ENCODE measurements at regions not wholly inside any gene's neighbourhood (a gene's known extent, or its start where the extent isn't known, plus 50 kb on each side); places are given as distances from the start of the nearest gene placed in this dataset.
A peak's percentile ranks its signal among the peaks of the same experiment; 100 is the strongest.

DNA sequence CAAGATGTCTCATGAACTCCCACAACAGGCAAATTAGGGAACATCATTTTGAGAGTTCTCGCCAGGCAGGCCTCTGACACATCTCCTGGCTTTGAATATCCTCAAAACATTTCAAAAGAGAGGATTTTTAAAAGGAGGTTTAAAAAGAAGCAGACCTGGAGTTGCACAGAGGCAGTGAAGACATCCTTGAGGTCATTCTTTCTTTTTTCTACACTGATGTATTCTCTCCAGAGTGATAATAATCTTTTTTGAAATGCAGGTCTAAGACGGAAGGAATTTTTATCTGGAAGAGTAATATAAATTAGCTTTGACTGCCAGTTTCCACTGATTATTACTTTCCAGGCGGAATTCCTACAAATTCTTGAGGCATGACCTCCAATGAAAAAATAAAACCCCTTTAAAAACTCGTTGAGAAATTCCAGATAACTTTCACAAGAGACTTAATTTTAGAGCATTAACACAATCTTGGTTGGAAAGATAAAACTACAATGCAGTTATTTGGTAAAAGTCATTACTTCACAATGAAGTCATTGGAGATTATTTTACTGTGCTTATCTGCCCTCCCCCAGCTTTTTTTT is 125.0 kb downstream of the LYPLAL1 start (continued):
- TF ChIP-seq, protein P1, sequence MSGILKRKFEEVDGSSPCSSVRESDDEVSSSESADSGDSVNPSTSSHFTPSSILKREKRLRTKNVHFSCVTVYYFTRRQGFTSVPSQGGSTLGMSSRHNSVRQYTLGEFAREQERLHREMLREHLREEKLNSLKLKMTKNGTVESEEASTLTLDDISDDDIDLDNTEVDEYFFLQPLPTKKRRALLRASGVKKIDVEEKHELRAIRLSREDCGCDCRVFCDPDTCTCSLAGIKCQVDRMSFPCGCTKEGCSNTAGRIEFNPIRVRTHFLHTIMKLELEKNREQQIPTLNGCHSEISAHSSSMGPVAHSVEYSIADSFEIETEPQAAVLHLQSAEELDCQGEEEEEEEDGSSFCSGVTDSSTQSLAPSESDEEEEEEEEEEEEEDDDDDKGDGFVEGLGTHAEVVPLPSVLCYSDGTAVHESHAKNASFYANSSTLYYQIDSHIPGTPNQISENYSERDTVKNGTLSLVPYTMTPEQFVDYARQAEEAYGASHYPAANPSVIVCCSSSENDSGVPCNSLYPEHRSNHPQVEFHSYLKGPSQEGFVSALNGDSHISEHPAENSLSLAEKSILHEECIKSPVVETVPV (CRISPR knock-in tag; IDR thresholded peaks at IDR 0.05), result 0 out of 2 replicates have a peak, but pooled peaks have one; percentile 29
- no peak for TF ChIP-seq PPARA (CRISPR knock-in tag; IDR thresholded peaks at IDR 0.05; ENCODE audit: borderline replicate concordance)
- TF ChIP-seq, protein P2, sequence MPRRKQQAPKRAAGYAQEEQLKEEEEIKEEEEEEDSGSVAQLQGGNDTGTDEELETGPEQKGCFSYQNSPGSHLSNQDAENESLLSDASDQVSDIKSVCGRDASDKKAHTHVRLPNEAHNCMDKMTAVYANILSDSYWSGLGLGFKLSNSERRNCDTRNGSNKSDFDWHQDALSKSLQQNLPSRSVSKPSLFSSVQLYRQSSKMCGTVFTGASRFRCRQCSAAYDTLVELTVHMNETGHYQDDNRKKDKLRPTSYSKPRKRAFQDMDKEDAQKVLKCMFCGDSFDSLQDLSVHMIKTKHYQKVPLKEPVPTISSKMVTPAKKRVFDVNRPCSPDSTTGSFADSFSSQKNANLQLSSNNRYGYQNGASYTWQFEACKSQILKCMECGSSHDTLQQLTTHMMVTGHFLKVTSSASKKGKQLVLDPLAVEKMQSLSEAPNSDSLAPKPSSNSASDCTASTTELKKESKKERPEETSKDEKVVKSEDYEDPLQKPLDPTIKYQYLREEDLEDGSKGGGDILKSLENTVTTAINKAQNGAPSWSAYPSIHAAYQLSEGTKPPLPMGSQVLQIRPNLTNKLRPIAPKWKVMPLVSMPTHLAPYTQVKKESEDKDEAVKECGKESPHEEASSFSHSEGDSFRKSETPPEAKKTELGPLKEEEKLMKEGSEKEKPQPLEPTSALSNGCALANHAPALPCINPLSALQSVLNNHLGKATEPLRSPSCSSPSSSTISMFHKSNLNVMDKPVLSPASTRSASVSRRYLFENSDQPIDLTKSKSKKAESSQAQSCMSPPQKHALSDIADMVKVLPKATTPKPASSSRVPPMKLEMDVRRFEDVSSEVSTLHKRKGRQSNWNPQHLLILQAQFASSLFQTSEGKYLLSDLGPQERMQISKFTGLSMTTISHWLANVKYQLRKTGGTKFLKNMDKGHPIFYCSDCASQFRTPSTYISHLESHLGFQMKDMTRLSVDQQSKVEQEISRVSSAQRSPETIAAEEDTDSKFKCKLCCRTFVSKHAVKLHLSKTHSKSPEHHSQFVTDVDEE (CRISPR knock-in tag; IDR thresholded peaks at IDR 0.05), result no peak
- peak; percentile 100 for TF ChIP-seq ISL1 (CRISPR knock-in tag; IDR thresholded peaks at IDR 0.05)

DNA sequence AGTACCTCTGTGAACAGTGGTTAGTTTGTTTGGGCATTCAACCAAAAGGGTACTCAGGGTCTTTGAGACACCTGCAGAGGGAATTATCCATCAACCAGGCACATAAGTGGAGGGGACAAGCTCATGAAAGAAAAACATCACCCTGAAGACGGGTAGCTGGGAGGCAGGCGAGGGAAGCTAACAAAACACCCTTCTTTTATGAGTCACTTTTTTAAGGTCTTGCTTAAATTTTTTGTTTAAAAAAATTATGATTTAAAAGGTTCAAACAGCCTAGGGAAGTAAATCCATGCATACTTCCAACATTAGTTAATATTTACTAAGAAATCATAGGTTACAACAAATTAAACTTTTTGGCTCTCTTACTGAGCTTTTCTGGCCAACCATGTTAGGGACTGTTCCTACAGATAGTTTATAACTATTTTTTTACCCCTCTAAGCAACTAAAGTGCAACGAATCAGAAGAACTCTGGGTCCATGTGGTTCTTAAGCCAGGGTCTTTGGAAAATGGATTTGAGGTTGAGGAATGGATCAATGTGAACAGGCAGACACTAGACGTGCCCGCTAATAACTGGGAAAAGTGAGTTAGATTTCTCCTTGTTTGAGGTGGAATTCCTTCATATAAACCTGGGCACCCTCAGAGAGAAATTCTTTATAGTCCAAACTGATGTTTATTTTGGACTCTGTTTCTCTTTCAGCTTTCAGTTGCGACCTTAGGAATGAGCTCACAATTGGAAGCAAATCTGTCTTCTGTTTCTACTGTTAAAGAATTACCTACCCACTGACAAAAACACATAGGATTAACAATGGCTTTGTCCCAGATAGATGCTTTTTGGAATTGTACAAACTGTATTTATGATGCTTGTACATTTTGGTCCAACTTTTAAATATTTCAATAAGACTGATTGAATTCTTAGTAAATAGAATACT is 123.0 kb downstream of the LYPLAL1 start:
- TF ChIP-seq CSDC2 (CRISPR knock-in tag; IDR thresholded peaks at IDR 0.05) (0 out of 2 replicates have a peak, but pooled peaks have one; percentile 16), ESRRG (CRISPR knock-in tag; IDR thresholded peaks at IDR 0.05) (no peak), ISL1 (CRISPR knock-in tag; IDR thresholded peaks at IDR 0.05) (peak; percentile 63), ZFP3 (CRISPR knock-in tag; IDR thresholded peaks at IDR 0.05) (no peak), TOX (CRISPR knock-in tag; IDR thresholded peaks at IDR 0.05; ENCODE audit: borderline replicate concordance) (no peak), ZNF565 (CRISPR knock-in tag; conservative IDR thresholded peaks at IDR 0.05; ENCODE audit: low read depth) (no peak), ZNF70 (CRISPR knock-in tag; IDR thresholded peaks at IDR 0.05) (no peak), ZC3H10 (CRISPR knock-in tag; IDR thresholded peaks at IDR 0.05) (no peak)
- TF ChIP-seq, protein P2 (CRISPR knock-in tag; IDR thresholded peaks at IDR 0.05), result no peak
- ATAC-seq, result no peak

- ATAC-seq, result no peak
- TF ChIP-seq ESRRG (CRISPR knock-in tag; IDR thresholded peaks at IDR 0.05), result no peak
- TF ChIP-seq GLIS3 (CRISPR knock-in tag; IDR thresholded peaks at IDR 0.05), result no peak
- TF ChIP-seq ISL1 (CRISPR knock-in tag; IDR thresholded peaks at IDR 0.05), result no peak
- no peak for TF ChIP-seq ARNTL (CRISPR knock-in tag; IDR thresholded peaks at IDR 0.05; ENCODE audit: borderline replicate concordance, low read depth)
- no peak for TF ChIP-seq ZNF70 (CRISPR knock-in tag; IDR thresholded peaks at IDR 0.05)
- TF ChIP-seq, protein P3, sequence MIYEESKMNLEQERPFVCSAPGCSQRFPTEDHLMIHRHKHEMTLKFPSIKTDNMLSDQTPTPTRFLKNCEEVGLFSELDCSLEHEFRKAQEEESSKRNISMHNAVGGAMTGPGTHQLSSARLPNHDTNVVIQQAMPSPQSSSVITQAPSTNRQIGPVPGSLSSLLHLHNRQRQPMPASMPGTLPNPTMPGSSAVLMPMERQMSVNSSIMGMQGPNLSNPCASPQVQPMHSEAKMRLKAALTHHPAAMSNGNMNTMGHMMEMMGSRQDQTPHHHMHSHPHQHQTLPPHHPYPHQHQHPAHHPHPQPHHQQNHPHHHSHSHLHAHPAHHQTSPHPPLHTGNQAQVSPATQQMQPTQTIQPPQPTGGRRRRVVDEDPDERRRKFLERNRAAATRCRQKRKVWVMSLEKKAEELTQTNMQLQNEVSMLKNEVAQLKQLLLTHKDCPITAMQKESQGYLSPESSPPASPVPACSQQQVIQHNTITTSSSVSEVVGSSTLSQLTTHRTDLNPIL (CRISPR knock-in tag; IDR thresholded peaks at IDR 0.05; ENCODE audit: low read depth), result no peak
- TF ChIP-seq ZNF8 (CRISPR knock-in tag; IDR thresholded peaks at IDR 0.05), result no peak
- no peak for TF ChIP-seq BACH2 (CRISPR knock-in tag; IDR thresholded peaks at IDR 0.05; ENCODE audit: borderline replicate concordance)
- TF ChIP-seq PATZ1 (CRISPR knock-in tag; IDR thresholded peaks at IDR 0.05; ENCODE audit: borderline replicate concordance), result no peak
- TF ChIP-seq, protein P2 (CRISPR knock-in tag; IDR thresholded peaks at IDR 0.05), result no peak
- no peak for TF ChIP-seq TOX (CRISPR knock-in tag; IDR thresholded peaks at IDR 0.05; ENCODE audit: borderline replicate concordance)
- no peak for TF ChIP-seq RARB (CRISPR knock-in tag; IDR thresholded peaks at IDR 0.05)
Observed at GRCh38 chr1:219294251-219294650, 120.6 kb downstream of the LYPLAL1 start.
